NCI-H2196 treated with DMSO at 0.1 percent for 48 hours (cell line): ENCODE measurements at regions not wholly inside any gene's neighbourhood (a gene's known extent, or its start where the extent isn't known, plus 50 kb on each side); places are given as distances from the start of the nearest gene placed in this dataset.

Experiments used
- DNase-seq: peaks from one replicate; lab custom pipeline; 2025; ENCODE audit not compliant: unreplicated experiment; lab: John Stamatoyannopoulos, UW

DNA sequence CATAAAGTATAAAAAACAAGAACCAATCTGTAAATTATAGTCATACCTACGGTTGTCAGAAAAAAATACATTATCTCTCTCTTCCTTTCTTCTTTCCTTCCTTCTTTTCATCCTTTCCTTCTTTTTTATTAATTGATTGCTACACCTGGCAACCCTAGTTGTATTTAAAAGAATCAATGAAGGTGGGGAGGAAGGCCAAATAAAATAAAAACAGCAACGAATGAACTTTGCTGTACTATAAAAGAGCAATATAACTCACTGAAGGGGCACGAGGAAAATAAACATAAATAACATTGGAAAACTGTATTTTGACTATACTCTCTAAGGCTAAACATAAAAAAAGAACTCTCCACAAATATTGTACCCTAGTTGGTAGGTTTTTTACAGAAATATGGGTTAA, 898.2 kb upstream of the USP15 start:
- no peak for DNase-seq

DNA sequence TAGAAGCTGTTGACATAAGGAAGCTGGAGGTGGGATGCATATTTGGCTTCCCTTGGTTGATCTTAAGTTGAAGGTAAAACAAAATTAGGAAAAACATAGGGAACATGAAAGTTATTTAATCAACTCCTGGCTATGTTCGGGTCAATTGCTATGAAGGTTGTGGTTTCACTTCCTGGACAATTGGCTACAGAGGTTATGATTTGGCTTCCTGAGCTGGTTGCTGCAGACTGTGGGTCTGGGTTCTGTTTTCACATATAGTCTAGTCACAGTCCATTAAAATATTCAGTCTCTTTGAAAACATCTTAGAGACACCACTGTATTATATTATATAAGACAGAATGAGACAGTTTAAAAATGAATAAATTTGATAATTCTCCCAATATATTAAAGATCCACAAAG, 895.2 kb upstream of the USP15 start:
- DNase-seq = no peak

DNA sequence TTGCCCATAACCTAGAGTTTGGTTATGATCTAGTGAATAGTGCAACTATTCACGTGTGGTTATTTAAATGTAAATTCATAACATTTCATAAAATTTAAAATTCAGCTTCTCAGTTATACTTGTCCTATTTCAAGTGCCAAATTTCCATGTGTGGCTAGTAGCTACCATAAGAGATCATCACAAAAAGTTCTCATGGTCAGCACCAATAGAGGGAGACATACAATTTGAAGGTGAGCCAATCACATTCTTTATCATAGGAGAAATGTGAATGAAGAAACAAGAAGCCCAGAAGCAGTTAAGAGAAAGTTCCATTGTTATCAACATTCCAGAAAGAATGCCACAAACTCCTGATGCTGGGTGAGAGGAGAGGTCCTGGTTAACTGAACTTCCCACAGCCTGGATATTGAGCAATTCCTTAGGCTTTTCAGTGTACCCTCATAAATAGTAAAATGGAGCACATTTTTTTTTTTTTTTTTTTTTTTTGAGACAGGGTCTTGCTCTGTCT, 892.9 kb upstream of the USP15 start:
- no peak for DNase-seq

DNA sequence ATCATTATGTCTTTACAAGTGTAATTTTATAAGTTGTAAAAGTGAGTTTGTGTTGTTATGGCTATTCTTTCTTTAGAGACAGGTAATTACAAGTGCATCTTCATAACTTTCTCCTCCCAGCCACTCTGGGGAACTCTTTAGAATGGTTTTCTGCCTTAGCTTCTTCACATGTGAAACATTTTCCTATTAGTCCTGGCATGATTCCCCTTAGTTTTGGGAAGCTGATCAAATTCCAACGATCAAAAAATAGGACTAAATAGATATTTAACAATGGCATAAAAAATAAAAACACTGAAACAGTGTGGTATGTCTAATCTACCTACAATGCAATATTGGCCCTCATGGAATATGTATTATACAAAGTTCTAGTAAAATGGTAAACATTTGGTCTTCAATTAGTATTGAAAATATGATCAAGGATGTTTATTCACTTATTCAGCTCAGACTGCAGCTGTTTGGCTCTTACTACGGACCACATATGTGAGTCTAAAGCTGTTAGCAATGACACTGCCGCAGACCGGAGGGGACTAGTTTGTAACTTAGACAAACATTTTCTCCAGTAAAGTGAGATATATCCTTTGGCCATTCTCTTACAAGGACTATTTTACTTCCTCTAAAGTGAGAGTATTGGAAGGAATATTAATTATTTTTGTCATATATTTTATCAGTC, 890.8 kb upstream of the USP15 start:
- no peak for DNase-seq

DNA sequence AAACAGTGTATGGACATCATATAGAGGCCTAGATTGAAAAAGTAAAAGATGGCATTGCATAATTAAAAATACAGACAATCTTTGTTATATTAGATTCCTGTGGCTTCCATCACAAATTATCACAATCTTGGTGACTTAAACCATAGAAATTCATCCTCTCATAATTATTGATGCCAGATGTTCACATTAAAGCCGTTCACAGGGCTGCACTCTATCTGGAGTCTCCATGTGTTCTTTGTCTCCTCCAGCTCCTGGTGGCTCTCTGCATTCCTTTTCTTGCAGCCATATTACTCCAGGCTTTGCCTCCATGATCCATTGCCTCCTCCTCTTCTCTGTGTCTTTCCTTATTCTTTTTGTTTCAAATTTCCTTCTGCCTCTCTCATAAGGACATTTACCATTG, 875.7 kb upstream of the USP15 start:
- no peak for DNase-seq

DNA sequence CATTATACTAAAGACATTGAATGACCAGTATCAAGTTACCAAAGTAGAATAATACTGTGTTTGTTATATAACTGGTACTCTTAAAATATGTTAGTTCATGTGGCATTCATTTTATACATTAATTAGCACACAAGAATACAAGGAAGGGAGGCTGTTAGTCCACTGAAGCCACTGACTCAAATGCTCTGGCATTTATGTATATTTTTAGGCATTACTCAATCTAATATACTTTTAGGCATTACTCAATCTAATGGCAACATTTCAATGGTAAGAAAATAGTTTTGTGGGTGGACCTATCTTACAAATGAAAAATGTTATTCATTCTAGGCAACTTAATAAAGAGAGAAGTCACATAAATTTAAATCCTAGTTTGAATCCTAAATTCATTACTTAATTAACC, 874.4 kb upstream of the USP15 start:
- DNase-seq = no peak

DNA sequence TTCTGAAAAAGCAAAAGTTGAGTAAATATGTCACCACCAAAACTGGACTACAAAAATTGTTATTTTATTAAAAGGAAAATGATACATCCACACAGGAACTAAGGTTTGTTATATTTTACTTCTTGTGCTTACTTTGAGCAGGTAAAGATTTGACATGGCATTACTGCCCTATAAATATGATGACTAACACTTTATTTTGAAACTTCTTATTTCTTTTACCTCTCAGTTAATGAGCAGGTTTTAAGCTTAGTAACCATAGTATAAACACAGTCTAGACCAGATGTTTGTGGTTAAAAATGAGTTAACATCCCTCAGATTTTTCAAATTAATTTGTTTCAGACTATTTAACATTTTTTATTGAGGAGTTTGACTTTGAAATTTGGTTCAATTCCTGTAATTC, 862.5 kb upstream of the USP15 start:
- no peak for DNase-seq

DNA sequence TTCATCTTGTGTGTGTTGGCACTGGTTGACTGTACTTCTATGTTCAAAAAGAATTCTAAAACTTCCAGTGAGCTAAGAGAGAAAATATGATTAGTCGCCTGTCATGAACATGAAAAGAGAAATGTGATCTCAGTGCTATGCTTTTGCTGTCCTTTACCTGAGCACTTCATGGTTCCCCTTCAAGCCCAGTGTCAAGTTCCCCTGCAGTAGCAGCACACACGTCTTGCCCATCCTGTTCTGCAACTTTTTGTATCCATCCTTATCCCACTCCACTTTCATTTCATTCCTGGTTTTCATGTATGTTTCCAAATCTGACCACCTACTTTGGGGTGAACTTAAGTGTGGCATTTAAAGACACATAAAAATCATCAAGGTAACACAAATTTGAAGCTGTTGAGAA, 848.0 kb upstream of the USP15 start:
- no peak for DNase-seq

DNA sequence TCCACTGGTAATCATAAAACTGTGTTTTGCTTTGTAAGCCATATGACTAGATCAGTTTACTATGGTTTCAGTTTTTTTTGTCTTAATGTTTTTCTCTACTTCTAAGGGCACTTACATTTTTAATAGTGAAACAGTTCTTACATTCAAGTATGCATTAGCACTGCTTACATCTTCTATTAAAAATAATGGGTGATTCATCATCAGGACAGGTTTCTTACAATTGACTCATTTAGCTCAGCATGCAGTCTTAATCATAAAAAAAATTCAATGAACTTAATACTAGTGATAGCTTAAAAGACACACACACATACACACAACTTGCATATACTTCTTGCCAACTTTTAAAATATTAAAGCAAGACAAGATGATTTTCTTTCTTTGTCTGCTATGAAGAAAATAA, 845.7 kb upstream of the USP15 start:
- DNase-seq = no peak

DNA sequence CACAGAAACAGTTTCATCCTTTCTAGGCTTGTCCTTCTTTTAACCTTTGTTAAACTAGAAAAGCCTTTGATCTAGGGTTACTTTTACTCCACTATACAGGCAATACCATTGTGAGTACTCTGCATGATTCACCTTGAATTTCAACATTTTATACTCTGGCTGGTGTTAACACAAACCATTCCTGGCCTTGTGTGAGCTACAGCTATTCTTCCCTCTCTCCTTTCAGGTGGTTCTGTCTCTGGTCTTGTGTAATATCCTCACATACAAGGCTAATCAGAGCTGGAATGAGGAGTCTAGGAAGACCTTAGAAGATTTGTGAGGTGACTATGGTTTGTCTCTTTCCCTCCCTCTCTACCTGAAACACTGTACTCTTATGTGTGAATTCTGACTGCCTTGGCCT, 837.4 kb upstream of the USP15 start:
- no peak for DNase-seq

DNA sequence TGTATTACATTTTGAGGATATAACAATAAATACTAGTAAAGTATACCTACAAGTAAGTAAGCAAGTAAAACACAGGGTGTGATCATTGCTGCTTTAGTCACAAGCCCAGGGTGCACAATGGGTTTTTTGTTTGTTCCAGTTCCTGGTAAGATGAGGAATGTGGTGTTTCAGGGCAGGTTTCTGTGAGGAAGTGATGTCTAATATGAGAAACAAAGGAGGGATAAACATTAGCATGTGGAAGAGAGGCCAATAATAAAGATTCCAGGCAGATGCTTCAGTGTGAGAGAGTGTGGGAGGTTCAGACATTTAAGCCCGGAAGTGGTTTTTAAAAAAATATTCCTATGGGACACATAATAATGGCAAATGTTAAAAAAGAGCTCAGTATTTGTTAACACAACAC, 808.1 kb upstream of the USP15 start:
- DNase-seq = no peak

DNA sequence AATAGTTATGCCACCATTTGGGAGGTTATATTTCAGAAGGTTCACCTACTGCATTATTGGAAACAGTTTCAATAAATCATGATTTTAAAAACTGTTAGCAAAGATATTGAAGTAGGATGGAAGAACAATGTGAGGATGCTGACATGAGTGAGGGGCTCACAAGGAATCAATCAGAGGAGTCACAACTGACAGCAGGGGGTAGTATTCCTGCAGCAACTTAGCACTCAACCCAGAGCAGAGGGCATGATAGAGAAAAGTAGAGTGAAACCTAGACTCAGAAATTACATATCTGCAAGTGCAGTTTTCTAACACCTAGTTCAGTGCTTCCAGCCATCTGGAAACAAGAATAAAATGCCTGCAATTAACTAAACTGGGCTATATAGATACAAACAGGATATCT, 772.5 kb upstream of the USP15 start:
- no peak for DNase-seq

DNA sequence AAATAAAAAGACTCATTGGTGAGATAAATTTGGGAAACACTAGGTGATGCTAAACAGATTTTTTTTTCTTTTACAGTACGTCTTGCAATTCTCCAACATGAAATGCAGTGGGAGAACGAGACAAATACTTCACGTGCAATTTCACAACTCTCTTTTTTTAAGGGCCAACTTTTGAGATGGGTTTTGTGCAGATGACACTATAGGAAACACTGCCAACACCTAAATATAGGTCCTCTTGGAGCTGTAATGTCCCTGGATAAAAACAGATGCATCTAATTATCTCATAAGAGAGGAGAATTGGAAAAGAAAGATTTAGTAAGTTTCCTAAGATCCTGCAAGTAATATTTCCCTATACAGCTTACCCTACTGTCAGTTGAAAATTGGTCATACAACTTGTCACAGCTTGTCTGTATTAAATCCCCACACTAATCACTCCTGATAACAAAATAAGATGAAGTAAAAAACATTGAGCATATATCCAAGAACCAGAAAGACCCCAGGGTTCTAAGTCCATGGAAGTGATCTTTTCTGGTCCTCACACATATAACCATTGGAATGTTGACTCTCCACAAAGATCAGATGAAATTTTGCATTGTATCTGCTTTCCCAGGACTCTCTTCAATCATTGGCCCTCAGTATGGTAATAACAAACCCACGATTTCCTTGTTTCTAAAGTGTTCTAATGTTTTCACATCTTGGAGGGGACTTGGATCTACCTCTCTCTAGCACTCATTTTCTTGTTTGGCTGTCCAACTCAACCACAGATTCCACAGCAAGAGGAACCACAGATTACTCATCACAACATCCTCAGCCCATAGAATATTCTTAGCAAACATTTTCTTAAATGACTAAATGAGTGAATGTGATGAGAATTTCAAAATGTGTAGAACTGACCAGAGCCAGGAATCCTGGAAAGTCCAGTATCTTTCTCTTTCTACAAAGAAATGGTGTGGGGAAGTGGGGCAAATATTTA, 769.4 kb upstream of the USP15 start:
- no peak for DNase-seq

DNA sequence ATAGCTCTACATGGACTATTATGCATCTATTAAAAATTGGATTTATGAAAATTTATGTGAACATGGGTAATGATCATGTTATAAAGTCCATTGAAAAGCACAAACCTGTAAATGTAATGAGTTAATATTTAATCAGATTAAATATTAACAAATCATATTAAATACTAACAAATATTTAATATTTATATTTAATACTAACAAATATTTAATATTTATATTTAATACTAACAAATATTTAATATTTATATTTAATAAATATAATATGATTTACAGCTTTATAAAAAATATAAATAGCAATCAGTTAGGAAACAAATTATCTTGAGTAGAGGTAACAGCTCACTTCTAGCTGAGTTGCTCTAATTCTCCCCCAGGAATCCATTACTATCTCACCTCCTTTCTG, 758.0 kb upstream of the USP15 start:
- DNase-seq = no peak

DNA sequence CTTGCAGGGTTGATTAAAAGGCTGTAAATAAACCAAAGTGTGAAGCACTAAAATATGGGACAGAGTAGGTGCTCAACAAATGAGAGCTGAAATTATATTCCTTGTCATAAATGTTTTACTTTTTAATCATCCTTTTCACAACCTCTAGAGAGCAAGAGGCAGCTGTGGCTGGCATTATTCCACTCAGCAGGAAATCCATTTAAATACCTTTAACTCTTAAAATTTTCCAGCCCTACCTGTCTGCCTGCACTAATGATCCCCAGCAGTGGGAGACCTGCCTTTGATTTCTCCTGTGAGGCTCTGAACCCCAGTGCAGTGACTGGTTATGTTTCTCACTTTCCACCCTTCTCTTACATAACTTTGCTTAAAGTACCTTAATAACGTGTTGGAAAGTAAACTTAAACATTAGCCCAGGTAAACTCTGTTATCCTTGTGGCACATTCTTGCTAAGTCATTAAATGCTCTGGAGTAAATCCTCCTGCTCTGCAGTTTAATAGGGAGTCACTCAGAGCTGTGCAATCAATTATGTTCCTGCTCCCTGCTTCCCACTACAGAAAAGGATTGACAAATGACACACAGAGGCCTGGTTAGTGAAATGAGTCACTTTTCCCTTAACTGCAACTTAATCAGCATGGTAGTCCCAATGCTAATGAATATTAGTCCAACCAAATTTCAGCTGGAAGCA, 755.7 kb upstream of the USP15 start:
- no peak for DNase-seq

DNA sequence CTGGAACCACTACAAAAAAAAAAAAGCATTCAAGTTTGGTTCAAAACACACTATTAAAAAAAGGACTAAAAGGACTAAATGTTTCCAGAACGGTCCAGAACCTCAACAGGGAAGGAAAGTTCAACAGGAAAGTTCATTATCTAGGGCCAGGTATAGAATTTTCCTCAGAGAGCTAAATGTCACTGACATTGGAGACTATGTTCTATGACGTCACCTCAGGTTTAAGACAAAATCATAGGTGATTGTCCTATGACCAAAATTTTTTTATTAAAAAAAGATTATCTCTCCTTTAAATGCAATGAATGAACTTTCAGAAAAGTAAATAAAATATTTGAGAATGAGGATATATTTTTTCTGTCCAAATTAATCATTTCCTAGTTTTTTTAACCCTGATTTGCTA, 746.7 kb upstream of the USP15 start:
- DNase-seq = no peak

DNA sequence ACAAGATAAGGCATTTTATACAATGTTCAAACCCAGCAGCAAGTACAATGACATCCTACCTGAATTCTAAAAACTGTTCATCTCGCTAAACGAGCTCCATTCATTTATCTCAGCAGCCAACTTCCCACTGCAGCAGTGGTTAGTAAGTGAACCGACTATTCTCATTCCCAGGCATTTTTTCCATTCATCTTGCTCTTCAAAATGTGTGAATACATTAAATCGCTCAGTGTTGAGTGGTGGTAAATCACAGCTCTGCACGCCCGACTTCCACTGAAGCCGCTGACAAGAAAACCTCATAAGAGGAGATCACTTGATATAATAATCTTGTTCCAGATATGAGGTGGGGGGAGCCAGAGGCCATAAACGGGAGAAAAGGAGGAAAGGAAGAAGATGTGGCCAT, 746.2 kb upstream of the USP15 start:
- DNase-seq = no peak

DNA sequence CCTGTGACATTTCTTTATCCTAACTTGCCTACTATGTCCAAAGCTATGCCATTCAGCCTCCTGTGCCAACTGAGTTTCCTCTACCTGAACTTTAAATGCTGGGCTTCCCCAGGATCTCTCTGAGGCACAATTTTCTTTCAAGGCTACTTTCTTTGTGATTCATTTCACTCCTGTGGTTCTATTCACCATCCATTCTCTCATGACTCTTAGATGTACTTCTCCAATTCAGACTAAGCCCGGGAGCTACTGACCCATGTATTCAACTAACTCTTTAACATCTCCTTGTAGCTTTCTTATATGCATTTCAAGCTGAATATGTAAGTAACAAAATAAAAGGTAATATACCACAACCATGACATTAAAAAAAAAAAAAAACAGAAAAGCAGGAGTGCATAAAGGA, 738.9 kb upstream of the USP15 start:
- no peak for DNase-seq

DNA sequence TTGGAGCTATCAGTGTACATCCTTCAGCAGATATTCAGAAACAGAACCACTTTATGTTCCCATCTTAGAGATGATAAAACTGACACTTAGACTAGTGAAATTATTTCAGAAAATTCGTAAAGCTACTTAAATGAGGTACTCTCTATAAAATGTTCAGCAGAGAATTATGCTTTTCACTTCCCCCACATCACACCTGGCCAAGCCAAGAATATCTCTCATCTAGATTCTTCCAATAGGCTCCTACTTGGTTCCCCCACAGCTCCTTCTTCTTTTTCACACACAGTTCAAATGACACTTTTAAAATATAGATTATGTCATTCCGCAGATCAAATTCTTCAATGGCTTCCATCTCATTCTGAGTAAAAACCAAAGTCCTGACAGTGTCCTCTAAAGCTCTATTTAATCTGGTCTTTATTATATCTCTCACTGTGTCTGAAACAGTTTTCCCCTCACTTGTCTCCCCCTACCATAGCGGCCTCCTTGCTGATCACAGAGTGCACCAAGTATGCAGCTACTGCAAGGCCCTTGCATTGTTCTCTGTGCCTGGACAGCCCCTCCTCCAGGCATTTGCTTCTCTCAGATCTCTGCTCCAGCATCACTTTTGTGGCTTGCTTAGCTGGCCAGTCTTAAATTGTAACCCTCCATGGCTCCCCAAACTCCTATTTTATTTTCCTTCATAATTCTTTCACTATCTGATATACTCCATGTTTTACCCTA, 736.8 kb upstream of the USP15 start:
- no peak for DNase-seq

DNA sequence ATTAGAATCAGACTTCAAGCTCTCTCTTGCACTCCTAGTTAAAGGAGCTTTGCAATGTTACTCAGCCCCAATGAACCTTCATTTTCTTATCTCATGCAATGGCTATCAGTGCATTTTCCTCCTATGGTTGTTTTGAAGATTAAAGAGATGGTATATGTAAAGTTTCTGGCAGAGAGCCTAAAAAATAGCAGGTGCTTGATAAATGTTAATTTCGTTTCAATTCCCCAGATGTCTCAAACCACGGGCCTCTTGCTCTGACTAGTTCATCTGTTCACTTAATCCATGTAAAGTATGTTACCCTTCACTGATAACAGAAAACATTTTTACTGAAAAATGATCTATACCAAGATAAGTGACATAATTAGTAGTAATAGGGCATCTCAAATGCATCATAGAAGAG, 735.4 kb upstream of the USP15 start:
- DNase-seq = no peak

DNA sequence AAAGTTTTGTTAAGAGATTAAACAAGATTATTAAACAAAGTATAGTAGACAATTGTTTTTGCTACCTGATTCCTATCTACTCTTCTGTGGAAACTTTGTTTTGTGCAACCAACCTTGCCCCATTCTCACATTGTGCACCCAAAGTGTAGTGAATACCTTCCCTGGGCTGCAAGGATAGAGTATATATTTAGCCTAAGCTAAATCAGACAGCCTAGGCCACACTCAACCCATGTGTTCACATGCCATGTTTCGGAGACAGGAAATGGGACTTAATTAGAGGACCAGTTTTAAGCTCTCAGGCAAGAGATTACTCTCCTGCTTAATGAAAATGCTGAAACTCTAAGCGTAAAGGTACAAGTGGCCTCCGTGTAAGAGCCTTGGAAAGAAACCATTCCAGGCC, 734.9 kb upstream of the USP15 start:
- DNase-seq = no peak
